PFSK-1 (cell line): ENCODE measurements at regions not wholly inside any gene's neighbourhood (a gene's known extent, or its start where the extent isn't known, plus 50 kb on each side); places are given as distances from the start of the nearest gene placed in this dataset.

ENCODE experiments used
- FOXP2 ChIP-seq: optimal IDR thresholded peaks from 2 replicates; pipeline ENCODE3; 2011; ENCODE audit warnings: borderline replicate concordance, control low read depth, inconsistent platforms; ENCODE audit not compliant: insufficient read depth; ENCODE audit errors: extremely low read length, extremely low read depth
- POLR2AphosphoS5 ChIP-seq: IDR thresholded peaks from 2 replicates; pipeline ENCODE4 v1.6.1; 2012; ENCODE audit warnings: low read depth, mild to moderate bottlenecking, control low read depth, low read length, moderate library complexity
- REST ChIP-seq, 2 experiments: IDR thresholded peaks; 2 replicates each; pipeline versions ENCODE4 v1.6.1 to v1.8.0; 2011 to 2012; ENCODE audit warnings: low read depth in 2 of 2, low read length in 2 of 2, control low read depth in 1 of 2, inconsistent platforms in 1 of 2, mild to moderate bottlenecking in 1 of 2, moderate library complexity in 1 of 2; ENCODE audit not compliant: insufficient read depth in 1 of 2
- SIN3A ChIP-seq: IDR thresholded peaks from 2 replicates; pipeline ENCODE4 v1.6.1; 2012; ENCODE audit warnings: mild to moderate bottlenecking, low read length, moderate library complexity, borderline replicate concordance; ENCODE audit not compliant: insufficient read depth
- TAF1 ChIP-seq: IDR thresholded peaks from 2 replicates; pipeline ENCODE4 v1.6.1; 2012; ENCODE audit warnings: low read length, control low read depth, borderline replicate concordance; ENCODE audit not compliant: insufficient read depth

GRCh38 chr3:35338186-35338585 is 301.1 kb upstream of the ARPP21 start:
- TF ChIP-seq SIN3A (no peak), POLR2AphosphoS5 (no peak), REST (IDR thresholded peaks at IDR 0.05; ENCODE audit: insufficient read depth in 1 of 2, low read depth in 2 of 2, low read length in 2 of 2) (no peak), TAF1 (no peak), FOXP2 (no peak)

- TF ChIP-seq TAF1: no peak
- no peak for TF ChIP-seq FOXP2
Observed at GRCh38 chr3:35380196-35380595, 259.1 kb upstream of the ARPP21 start.

DNA sequence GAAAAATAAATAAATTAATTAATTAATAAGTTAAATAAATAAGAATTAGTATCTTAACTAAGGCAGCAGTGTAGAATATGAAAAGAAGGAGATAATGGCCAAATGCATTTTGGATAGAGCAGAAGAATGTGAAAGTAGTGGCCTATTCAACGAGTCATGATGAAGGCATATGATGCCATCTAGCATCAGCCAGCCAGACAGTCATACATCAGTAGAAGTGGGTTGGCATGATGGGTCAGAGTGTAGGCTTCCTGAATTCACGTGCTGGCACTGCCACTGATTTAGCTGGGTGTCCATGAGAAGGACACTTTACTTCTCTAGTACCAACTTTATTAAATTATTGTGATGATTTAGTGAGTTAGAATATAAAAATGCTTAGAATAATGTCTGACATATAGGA is 256.1 kb upstream of the ARPP21 start:
- no peak for TF ChIP-seq POLR2AphosphoS5
- TF ChIP-seq SIN3A: no peak
- TF ChIP-seq FOXP2: no peak
- TF ChIP-seq REST (IDR thresholded peaks at IDR 0.05; ENCODE audit: insufficient read depth in 1 of 2, low read depth in 2 of 2, low read length in 2 of 2): no peak
- no peak for TF ChIP-seq TAF1

GRCh38 chr3:35383719-35384555 is 255.4 kb upstream of the ARPP21 start:
- no peak for TF ChIP-seq REST (IDR thresholded peaks at IDR 0.05; ENCODE audit: insufficient read depth in 1 of 2, low read depth in 2 of 2, low read length in 2 of 2)
- TF ChIP-seq FOXP2: no peak
- no peak for TF ChIP-seq POLR2AphosphoS5
- no peak for TF ChIP-seq SIN3A
- no peak for TF ChIP-seq TAF1

GRCh38 chr3:35385271-35385670 is 254.1 kb upstream of the ARPP21 start:
- TF ChIP-seq FOXP2 (no peak), TAF1 (no peak), SIN3A (no peak), REST (IDR thresholded peaks at IDR 0.05; ENCODE audit: insufficient read depth in 1 of 2, low read depth in 2 of 2, low read length in 2 of 2) (no peak)
